ENCODE measurements at regions not wholly inside any gene's neighbourhood (a gene's known extent, or its start where the extent isn't known, plus 50 kb on each side); places are given as distances from the start of the nearest gene placed in this dataset.

GRCh38 chr5:121025671-121026070 lies 561.6 kb downstream of the PRR16 start:
- no peak for TF ChIP-seq CTCF (IDR thresholded peaks at IDR 0.05)
- TF ChIP-seq POLR2A (IDR thresholded peaks at IDR 0.05) = no peak
- no peak for TF ChIP-seq POLR2AphosphoS5 (IDR thresholded peaks at IDR 0.05)

All from transverse colon (tissue), 4 donors.